Fibroblast of pulmonary artery (primary cell): ENCODE measurements at regions not wholly inside any gene's neighbourhood (a gene's known extent, or its start where the extent isn't known, plus 50 kb on each side); places are given as distances from the start of the nearest gene placed in this dataset.
"Not testable (repeated sequence)": the region's sequence is repeated elsewhere in the genome, so short reads cannot be mapped to it uniquely, and the experiment has no call there.

Experiments used
- DNase-seq: peaks from one replicate; pipeline ENCODE4 v3.0.0-alpha.2; 2010; ENCODE audit warnings: low read depth
- H3K4me3 ChIP-seq: replicated peaks from 2 replicates; pipeline ENCODE4 v1.5.1; 2011; ENCODE audit warnings: low read depth, mild to moderate bottlenecking, control low read depth, low read length, moderate library complexity
- TF ChIP-seq, protein P1 (sequence below): IDR thresholded peaks from 2 replicates; pipeline ENCODE4 v1.5.1; 2011; ENCODE audit warnings: mild to moderate bottlenecking, control low read depth, low read length, inconsistent platforms; ENCODE audit errors: missing control alignments

DNA sequence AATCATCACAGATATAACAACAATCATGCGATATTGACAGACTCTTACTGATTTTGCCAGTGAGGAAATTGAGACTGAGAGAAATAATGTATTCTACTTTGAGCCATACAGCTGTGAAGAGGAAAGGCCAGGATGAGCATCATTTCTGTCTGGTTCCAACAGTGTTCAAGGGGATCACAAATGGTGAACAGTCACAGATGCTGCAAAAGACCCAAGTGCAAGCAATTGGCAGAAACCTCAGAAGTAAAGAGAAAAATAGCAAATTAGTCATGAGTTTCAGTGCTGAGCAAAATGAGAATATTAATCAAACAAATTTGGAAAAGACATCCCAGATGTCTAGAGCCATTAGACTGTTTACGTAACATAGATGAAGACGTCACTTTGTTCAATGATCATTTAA, 114.1 kb downstream of the RAB38 start:
- no peak overlapping the region for H3K4me3 ChIP-seq
- DNase-seq = no peak
- TF ChIP-seq, protein P1, sequence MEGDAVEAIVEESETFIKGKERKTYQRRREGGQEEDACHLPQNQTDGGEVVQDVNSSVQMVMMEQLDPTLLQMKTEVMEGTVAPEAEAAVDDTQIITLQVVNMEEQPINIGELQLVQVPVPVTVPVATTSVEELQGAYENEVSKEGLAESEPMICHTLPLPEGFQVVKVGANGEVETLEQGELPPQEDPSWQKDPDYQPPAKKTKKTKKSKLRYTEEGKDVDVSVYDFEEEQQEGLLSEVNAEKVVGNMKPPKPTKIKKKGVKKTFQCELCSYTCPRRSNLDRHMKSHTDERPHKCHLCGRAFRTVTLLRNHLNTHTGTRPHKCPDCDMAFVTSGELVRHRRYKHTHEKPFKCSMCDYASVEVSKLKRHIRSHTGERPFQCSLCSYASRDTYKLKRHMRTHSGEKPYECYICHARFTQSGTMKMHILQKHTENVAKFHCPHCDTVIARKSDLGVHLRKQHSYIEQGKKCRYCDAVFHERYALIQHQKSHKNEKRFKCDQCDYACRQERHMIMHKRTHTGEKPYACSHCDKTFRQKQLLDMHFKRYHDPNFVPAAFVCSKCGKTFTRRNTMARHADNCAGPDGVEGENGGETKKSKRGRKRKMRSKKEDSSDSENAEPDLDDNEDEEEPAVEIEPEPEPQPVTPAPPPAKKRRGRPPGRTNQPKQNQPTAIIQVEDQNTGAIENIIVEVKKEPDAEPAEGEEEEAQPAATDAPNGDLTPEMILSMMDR = no peak

DNA sequence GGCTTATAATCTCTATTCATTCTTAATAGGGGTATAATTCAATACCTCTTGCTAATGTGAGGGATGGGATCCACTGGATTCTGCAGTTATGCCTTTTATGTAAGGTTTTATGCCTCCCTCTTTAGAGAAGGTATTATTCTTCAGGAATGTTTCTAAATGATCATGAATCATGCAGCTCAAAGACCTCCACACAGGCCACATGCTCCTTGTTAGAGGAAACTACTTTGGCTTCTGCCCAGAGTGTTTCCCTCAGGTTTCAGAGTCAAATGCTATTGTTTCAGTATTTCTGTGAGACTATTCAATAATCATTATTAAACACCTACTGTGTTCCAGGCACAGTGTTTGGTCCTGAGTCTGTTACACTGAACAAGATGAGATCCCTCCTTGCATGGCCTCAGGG, 115.9 kb downstream of the RAB38 start:
- TF ChIP-seq, protein P1 = no peak
- peak; percentile 30 for DNase-seq
- H3K4me3 ChIP-seq = no peak overlapping the region

DNA sequence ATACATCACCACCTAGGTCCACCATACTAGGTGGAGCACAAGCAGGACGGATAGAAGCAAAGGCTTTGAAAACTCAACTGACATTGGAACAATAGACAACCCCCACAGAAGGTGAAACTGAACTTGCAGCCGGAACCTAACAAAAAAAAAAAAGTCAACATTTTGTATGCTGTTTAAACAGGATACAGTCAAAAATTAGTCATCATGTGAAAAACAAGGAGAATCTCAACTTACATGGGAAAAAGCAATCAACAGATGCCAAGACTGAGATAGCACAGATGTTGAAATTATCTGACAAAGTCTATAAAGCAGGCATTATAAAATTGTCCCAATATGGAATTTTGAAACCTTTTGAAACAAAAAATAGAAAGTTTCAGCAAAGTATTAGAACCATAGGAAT, 123.8 kb downstream of the RAB38 start:
- TF ChIP-seq, protein P1 = no peak
- DNase-seq = peak; percentile 81

DNA sequence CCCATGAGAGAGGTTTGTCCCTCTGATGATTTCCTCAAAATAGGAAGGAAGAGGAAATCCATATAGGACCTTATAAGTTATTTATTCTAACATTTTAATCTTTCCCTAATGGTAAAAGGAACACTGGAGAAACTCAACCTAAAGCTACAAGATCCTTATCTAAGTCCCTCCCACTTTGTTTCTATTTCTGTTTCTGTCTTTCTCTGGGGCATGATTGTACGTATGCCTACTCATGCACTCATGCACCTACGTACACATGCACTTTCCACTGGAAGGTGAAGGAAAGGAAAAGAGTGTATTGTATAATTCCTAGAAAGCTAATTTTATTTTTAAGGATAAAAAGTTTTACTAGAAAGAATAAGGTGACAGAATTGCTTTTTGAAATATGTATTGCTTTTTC, 125.0 kb downstream of the RAB38 start:
- TF ChIP-seq, protein P1 = no peak
- no peak for DNase-seq
- no peak overlapping the region for H3K4me3 ChIP-seq

More for the DNA sequence above, 123.8 kb downstream of the RAB38 start:
- H3K4me3 ChIP-seq = no peak overlapping the region

DNA sequence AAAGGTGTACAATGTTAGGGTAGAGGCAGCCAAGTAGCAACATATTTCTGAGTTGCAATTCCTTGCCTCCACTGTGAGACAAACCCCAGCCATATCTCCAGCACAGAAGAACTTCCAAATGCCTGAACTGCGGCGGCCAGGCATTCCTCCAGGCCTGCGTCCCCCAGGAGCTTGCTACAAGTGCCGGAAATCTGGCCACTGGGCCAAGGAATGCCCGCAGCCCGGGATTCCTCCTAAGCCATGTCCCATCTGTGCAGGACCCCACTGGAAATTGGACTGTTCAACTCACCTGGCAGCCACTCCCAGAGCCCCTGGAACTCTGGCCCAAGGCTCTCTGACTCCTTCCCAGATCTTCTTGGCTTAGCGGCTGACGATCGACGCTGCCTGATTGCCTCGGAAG, 130.0 kb downstream of the RAB38 start:
- not testable (repeated sequence) for DNase-seq, H3K4me3 ChIP-seq

- not testable (repeated sequence) for DNase-seq, H3K4me3 ChIP-seq
These were observed 130.6 kb downstream of the RAB38 start for GRCh38 chr11:88044658-88045057.

DNA sequence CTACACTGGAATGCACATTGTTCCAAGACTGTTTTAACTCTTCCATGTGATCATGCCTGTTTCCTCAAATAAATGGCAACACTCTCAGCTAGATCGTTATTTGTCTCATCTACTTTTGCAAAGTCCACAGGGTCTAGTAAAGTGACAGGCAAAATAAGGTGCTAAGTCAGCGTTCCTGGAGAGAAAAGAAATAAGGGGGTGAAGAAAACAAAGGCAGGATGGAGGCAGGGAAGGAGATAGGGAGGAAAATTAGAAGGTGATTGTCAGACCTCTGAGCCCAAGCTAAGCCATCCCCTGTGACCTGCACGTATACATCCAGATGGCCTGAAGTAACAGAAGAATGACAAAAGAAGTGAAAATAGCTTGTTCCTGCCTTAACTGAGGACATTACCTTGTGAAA, 132.1 kb downstream of the RAB38 start:
- TF ChIP-seq, protein P1 = no peak
- H3K4me3 ChIP-seq = no peak overlapping the region
- no peak for DNase-seq

- no peak overlapping the region for H3K4me3 ChIP-seq
- no peak for DNase-seq
- TF ChIP-seq, protein P1 = no peak
These were observed 132.6 kb downstream of the RAB38 start for GRCh38 chr11:88042647-88043046.
